HEK293T (cell line): ENCODE measurements at regions not wholly inside any gene's neighbourhood (a gene's known extent, or its start where the extent isn't known, plus 50 kb on each side); places are given as distances from the start of the nearest gene placed in this dataset.

Experiments
- FOXK2 ChIP-seq: fragments of 450-650 bp; IDR thresholded peaks from 2 replicates; pipeline ENCODE4 v1.6.1; 2016; ENCODE audit warnings: mild to moderate bottlenecking
- NFRKB ChIP-seq: fragments of 450-650 bp; IDR thresholded peaks from 2 replicates; pipeline ENCODE4 v1.6.1; 2016; ENCODE audit warnings: mild to moderate bottlenecking, moderate library complexity
- SP1 ChIP-seq: fragments of 450-650 bp; IDR thresholded peaks from 2 replicates; pipeline ENCODE4 v1.6.1; 2017

GRCh38 chr7:32285698-32286097 is 204.5 kb downstream of the LSM5 start:
- no peak for TF ChIP-seq SP1
- no peak for TF ChIP-seq FOXK2
- TF ChIP-seq NFRKB: no peak
